Uterus (tissue), 2 donors: ENCODE measurements at regions not wholly inside any gene's neighbourhood (a gene's known extent, or its start where the extent isn't known, plus 50 kb on each side); places are given as distances from the start of the nearest gene placed in this dataset.

Experiments used
- POLR2A ChIP-seq, 2 donors: fragments of 450-650 bp; IDR thresholded peaks; one replicate each; pipeline ENCODE4 v1.6.1; 2016; ENCODE audit warnings: antibody characterized with exemption in 2 of 2, mild to moderate bottlenecking in 1 of 2, moderate library complexity in 1 of 2
- TF ChIP-seq, protein P1 (sequence below), 4 experiments: fragments of 200-600 bp in 2 of 4; fragments of 450-650 bp in 2 of 4; sonication (generic) in 2 of 4; IDR thresholded peaks; one replicate each; pipeline ENCODE4 v1.5.1; 2016 to 2019; ENCODE audit warnings: antibody characterized with exemption in 4 of 4, mild to moderate bottlenecking in 2 of 4, moderate library complexity in 1 of 4

DNA sequence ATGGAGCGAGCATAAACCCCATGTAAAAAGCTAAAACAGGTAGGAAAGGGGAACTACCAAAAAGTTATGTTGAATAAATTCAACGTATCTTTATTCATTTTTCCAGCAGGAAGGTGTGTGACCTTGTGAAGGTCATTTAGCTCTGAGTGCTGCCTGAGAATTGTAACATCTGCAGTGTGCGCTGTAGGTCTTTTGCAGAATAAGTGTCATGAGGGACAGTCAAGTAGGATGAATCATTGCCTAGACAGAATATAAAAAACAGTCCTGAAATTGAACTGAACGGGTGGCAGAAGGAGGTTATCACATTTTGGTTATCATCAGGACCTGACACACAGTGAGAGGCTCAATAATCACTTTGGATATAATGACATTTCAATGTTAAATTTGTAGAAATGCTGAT lies 334.8 kb upstream of the NOVA1 start:
- TF ChIP-seq, protein P1, sequence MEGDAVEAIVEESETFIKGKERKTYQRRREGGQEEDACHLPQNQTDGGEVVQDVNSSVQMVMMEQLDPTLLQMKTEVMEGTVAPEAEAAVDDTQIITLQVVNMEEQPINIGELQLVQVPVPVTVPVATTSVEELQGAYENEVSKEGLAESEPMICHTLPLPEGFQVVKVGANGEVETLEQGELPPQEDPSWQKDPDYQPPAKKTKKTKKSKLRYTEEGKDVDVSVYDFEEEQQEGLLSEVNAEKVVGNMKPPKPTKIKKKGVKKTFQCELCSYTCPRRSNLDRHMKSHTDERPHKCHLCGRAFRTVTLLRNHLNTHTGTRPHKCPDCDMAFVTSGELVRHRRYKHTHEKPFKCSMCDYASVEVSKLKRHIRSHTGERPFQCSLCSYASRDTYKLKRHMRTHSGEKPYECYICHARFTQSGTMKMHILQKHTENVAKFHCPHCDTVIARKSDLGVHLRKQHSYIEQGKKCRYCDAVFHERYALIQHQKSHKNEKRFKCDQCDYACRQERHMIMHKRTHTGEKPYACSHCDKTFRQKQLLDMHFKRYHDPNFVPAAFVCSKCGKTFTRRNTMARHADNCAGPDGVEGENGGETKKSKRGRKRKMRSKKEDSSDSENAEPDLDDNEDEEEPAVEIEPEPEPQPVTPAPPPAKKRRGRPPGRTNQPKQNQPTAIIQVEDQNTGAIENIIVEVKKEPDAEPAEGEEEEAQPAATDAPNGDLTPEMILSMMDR (IDR thresholded peaks at IDR 0.05) = no peak
- no peak for TF ChIP-seq POLR2A (IDR thresholded peaks at IDR 0.05)
